GM12872 (cell line): ENCODE measurements at regions not wholly inside any gene's neighbourhood (a gene's known extent, or its start where the extent isn't known, plus 50 kb on each side); places are given as distances from the start of the nearest gene placed in this dataset.

Source experiments
- TF ChIP-seq, protein P1 (sequence below): IDR thresholded peaks from 3 replicates; pipeline ENCODE4 v1.5.1; 2011; ENCODE audit warnings: low read depth, mild to moderate bottlenecking, low read length, moderate library complexity; ENCODE audit not compliant: insufficient read depth

DNA sequence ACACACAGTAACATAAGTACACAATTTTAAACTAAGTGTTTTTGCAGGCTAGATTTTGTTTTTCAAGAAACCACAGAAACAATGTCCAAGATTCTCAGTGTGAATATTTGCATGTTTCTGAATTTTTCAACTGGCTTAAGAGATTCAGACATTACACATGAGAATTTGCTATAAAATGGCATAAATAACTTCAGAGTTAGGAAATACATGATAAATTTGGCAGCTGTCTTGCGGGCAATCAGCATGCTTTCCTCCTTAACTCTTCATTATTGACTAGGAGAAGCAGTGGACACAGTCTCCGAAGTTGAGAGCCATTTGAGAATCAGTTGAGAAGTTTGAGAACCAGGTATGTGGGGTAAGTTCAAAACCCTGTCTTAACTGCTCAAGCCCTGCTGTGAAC, 625.6 kb upstream of the SGO1 start:
- TF ChIP-seq, protein P1, sequence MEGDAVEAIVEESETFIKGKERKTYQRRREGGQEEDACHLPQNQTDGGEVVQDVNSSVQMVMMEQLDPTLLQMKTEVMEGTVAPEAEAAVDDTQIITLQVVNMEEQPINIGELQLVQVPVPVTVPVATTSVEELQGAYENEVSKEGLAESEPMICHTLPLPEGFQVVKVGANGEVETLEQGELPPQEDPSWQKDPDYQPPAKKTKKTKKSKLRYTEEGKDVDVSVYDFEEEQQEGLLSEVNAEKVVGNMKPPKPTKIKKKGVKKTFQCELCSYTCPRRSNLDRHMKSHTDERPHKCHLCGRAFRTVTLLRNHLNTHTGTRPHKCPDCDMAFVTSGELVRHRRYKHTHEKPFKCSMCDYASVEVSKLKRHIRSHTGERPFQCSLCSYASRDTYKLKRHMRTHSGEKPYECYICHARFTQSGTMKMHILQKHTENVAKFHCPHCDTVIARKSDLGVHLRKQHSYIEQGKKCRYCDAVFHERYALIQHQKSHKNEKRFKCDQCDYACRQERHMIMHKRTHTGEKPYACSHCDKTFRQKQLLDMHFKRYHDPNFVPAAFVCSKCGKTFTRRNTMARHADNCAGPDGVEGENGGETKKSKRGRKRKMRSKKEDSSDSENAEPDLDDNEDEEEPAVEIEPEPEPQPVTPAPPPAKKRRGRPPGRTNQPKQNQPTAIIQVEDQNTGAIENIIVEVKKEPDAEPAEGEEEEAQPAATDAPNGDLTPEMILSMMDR, result no peak

DNA sequence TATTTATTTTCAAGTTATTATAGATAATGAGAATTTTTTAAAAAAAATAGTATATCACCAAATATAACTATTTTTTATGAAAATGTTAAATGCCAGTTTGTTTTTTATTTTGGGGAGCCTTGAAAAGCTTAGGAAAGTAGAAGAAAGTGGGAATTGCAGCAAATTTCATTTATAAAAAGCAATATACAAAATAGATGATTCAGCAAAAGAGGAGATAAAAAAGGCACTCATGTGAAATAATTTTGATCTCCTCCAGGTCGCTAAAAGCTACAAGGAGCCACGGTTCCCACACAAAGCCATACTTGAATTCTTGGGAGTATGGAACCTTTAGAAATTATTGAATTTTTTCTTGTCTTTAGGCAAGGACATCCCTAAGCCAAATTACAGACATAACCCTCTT, 625.0 kb upstream of the SGO1 start:
- TF ChIP-seq, protein P1, result no peak

DNA sequence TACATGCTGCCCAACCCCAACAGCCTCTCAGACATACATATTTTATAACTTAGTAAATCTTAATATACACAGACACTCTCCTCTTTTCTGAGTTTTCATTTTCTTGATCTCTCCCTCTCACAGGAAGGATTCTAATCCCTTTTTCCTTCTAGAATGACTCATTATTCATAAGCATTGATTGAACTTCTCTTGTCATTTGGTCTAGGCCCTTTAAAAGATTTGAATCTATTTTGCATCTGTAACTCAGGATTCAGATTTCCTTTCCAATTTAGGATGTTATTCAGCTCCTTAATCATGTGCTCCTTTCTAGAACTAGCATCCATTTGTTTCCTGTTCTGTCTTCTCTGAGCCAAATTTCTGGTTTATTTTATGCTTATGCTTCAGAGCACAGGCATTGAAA, 624.5 kb upstream of the SGO1 start:
- TF ChIP-seq, protein P1, result no peak

DNA sequence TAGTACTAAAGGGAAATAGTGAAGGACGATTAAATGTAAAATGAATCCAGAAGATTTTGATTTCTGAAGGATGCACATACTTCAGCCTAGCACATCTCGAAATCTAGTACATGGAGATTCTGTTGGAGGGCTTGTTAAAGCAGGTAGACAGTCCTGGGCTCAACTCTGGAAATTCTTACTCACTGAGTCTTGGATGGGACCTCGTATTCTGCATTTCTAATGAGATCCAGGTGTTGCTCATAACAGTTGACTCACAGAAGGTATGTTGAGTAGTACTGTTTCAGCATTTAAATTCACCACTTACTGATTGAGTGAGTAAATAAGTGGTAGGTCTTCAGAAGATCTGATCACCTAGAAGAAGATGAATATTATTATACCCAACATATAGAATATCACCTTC, 623.4 kb upstream of the SGO1 start:
- TF ChIP-seq, protein P1, result no peak

DNA sequence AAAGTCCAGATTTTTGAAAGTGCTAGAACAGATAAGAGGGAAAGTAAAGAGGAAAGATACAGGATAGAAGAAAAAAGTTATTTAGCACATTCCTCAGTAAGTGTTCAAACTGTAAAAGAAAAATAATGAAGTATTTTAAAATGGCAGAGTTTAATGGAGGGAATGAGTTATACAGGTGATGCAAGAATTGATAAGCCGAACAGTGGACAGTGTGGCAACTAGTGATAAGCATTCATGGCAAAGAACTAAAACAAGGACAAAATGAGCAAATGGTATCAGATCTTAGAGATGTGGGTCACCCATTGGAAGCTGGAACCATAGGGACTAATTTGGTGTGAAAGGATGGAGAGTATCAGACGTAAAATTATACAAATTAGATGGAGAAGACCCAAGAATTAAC, 622.9 kb upstream of the SGO1 start:
- TF ChIP-seq, protein P1, result no peak

DNA sequence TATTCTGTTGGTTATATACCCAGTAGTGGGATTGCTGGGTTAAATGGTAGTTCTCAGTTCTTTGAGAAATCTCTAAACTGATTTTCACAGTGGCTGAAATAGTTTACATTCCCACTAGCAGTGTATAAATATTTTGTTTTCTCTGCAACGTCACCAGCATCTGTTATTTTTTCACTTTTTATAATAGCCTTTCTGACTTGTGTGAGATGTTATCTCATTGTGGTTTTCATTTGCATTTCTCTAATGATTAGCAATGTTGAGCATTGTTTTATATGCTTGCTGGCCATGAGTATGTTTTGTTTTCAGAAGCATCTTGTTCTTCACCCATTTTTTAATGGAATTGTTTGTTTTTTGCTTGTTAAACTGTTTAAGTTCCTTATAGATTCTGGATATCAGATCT, 612.7 kb upstream of the SGO1 start:
- TF ChIP-seq, protein P1, result no peak

DNA sequence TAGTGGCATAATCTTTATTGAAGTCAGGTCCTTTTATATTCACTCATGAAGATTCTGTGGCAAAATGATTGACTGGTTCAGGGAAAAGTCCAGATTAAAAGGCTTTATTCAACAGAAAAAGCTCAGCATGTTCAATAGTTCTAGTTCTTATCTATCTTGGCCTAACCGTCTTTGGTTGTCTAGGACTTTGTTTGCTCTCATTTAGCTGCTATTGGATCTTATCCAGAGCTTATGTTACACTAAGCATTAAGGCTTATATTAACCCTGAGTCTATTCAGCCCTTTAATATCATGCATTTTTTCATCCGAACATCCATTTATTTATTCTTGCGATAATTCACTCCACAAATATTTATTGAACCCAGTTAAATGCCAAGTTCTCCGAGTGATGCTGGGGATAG, 601.0 kb upstream of the SGO1 start:
- TF ChIP-seq, protein P1, result no peak

DNA sequence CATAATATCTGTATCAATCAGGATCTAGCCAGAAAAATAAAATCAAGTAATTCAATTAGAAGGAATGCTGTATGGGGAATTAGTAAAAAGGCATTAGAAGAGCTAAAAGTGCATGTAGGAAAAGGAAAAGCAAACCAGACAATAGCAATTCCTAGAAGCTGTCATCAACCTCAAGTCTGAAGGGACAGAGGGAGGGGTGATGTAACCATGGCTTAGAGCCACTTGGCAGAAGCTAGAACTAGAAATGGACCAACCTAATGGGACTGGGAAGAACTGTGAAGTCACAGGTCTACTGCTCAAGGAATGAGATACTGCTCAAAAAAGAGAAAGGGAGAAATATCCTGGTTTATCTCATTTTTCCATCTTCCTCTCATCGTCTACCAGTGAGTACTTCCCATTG, 590.7 kb upstream of the SGO1 start:
- TF ChIP-seq, protein P1, result no peak
